ENCODE measurements at regions not wholly inside any gene's neighbourhood (a gene's known extent, or its start where the extent isn't known, plus 50 kb on each side); places are given as distances from the start of the nearest gene placed in this dataset.
"Not testable (repeated sequence)": the region's sequence is repeated elsewhere in the genome, so short reads cannot be mapped to it uniquely, and the experiment has no call there.

- H3K4me1 ChIP-seq (ENCODE audit: control insufficient read depth, insufficient read depth, low read length) = no peaks in the 10 kb centered on the region
- CTCF ChIA-PET = no interaction called here
Measured at GRCh38 chr3:63132461-63133250, 145.5 kb upstream of the SYNPR start.

DNA sequence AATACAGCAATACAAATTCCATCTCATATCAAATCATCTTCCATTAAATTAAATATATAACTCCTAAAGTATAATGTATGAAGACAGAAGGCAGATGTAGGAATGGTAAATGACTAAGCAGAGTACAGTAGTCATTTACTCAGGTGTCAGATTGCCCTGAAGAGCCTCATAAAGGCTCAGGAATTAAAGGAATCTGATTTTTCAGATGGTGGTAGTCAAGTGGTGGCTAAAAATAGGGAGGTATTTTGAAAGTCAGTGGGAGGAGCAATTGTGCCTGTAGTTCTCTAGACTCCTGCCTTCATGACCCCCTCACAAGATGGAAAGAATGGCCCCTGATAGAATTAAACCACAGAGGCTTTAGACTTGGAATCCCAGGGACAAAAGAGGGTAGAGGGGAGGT, 142.7 kb upstream of the SYNPR start:
- intact Hi-C loops (cut with micrococcal nuclease; ENCODE audit: unreplicated experiment) (no loop called here), in situ Hi-C loops (cut with HindIII; ENCODE audit: low pct_unique_long_range_greater_than_20kb, low sequenced_read_pairs) (no loop called here)
- no peaks in the 10 kb centered on the region for H3K4me1 ChIP-seq (ENCODE audit: control insufficient read depth, insufficient read depth, low read length)
- H3K9me3 ChIP-seq (ENCODE audit: control insufficient read depth, insufficient read depth, low read depth, low read length) = no peaks in the 10 kb centered on the region
- no peaks in the 10 kb centered on the region for H3K36me3 ChIP-seq (ENCODE audit: control insufficient read depth, insufficient read depth, low read length)
- H3K4me3 ChIP-seq (ENCODE audit: low read depth in 2 of 2, low read length in 2 of 2) = no peak overlapping the region
- BruUV-seq (replicated peaks) = no TSS peak
- H3K27ac ChIP-seq (ENCODE audit: low read length) = no peak overlapping the region
- CTCF ChIA-PET = no interaction called here
- H3K27me3 ChIP-seq (ENCODE audit: control insufficient read depth, insufficient read depth, low read length) = no peaks in the 10 kb centered on the region
- POLR2A ChIA-PET = no interaction called here
- no peak for TF ChIP-seq SIN3A (IDR thresholded peaks at IDR 0.05; ENCODE audit: borderline replicate concordance, insufficient read depth, low read depth, low read length)
- TF ChIP-seq REST (IDR thresholded peaks at IDR 0.05; ENCODE audit: insufficient read depth in 1 of 2, low read depth in 2 of 2, low read length in 1 of 2) = no peak
- TF ChIP-seq POLR2AphosphoS5 (IDR thresholded peaks at IDR 0.05; ENCODE audit: low read depth, low read length) = no peak
- no peak for TF ChIP-seq TCF7L2 (IDR thresholded peaks at IDR 0.05; ENCODE audit: low read depth, low read length)
- TF ChIP-seq, protein P1, sequence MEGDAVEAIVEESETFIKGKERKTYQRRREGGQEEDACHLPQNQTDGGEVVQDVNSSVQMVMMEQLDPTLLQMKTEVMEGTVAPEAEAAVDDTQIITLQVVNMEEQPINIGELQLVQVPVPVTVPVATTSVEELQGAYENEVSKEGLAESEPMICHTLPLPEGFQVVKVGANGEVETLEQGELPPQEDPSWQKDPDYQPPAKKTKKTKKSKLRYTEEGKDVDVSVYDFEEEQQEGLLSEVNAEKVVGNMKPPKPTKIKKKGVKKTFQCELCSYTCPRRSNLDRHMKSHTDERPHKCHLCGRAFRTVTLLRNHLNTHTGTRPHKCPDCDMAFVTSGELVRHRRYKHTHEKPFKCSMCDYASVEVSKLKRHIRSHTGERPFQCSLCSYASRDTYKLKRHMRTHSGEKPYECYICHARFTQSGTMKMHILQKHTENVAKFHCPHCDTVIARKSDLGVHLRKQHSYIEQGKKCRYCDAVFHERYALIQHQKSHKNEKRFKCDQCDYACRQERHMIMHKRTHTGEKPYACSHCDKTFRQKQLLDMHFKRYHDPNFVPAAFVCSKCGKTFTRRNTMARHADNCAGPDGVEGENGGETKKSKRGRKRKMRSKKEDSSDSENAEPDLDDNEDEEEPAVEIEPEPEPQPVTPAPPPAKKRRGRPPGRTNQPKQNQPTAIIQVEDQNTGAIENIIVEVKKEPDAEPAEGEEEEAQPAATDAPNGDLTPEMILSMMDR (IDR thresholded peaks at IDR 0.05) = no peak
- DNase-seq (ENCODE audit: low read depth, low spot score) (no peak), ATAC-seq (no peak)

More at GRCh38 chr3:63132461-63133250, 145.5 kb upstream of the SYNPR start:
- intact Hi-C loops (cut with micrococcal nuclease; ENCODE audit: unreplicated experiment) (no loop called here), in situ Hi-C loops (cut with HindIII; ENCODE audit: low pct_unique_long_range_greater_than_20kb, low sequenced_read_pairs) (no loop called here)
- TF ChIP-seq POLR2AphosphoS5 (IDR thresholded peaks at IDR 0.05; ENCODE audit: low read depth, low read length) = no peak
- TF ChIP-seq, protein P1 (IDR thresholded peaks at IDR 0.05) = no peak
- no peak for TF ChIP-seq REST (IDR thresholded peaks at IDR 0.05; ENCODE audit: insufficient read depth in 1 of 2, low read depth in 2 of 2, low read length in 1 of 2)
- no peak for TF ChIP-seq TCF7L2 (IDR thresholded peaks at IDR 0.05; ENCODE audit: low read depth, low read length)
- TF ChIP-seq SIN3A (IDR thresholded peaks at IDR 0.05; ENCODE audit: borderline replicate concordance, insufficient read depth, low read depth, low read length) = no peak
- Histone ChIP-seq H3K27me3 (ENCODE audit: control insufficient read depth, insufficient read depth, low read length) (no peaks in the 10 kb centered on the region), H3K9me3 (ENCODE audit: control insufficient read depth, insufficient read depth, low read depth, low read length) (no peaks in the 10 kb centered on the region), H3K4me3 (ENCODE audit: low read depth in 2 of 2, low read length in 2 of 2) (no peak overlapping the region), H3K36me3 (ENCODE audit: control insufficient read depth, insufficient read depth, low read length) (no peaks in the 10 kb centered on the region), H3K27ac (ENCODE audit: low read length) (no peak overlapping the region)
- DNase-seq (ENCODE audit: low read depth, low spot score) (no peak), ATAC-seq (no peak)
- no TSS peak for BruUV-seq (replicated peaks)
- POLR2A ChIA-PET = no interaction called here

DNA sequence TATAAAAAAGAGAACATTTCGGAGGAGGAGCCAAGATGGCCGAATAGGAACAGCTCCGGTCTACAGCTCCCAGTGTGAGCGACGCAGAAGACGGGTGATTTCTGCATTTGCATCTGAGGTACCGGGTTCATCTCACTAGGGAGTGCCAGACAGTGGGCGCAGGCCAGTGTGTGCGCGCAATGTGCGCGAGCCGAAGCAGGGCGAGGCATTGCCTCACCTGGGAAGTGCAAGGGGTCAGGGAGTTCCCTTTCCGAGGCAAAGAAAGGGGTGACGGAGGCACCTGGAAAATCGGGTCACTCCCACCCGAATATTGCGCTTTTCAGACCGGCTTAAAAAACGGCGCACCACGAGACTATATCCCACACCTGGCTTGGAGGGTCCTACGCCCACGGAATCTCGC, 141.9 kb upstream of the SYNPR start:
- H3K9me3 ChIP-seq (ENCODE audit: control insufficient read depth, insufficient read depth, low read depth, low read length); POLR2A ChIA-PET; DNase-seq (ENCODE audit: low read depth, low spot score): not testable (repeated sequence)

More for the DNA sequence above, 141.9 kb upstream of the SYNPR start:
- H3K27me3 ChIP-seq (ENCODE audit: control insufficient read depth, insufficient read depth, low read length); ATAC-seq; BruUV-seq (replicated peaks); in situ Hi-C loops (cut with HindIII; ENCODE audit: low pct_unique_long_range_greater_than_20kb, low sequenced_read_pairs); intact Hi-C loops (cut with micrococcal nuclease; ENCODE audit: unreplicated experiment); H3K27ac ChIP-seq (ENCODE audit: low read length); H3K36me3 ChIP-seq (ENCODE audit: control insufficient read depth, insufficient read depth, low read length); H3K4me1 ChIP-seq (ENCODE audit: control insufficient read depth, insufficient read depth, low read length); H3K4me3 ChIP-seq (ENCODE audit: low read depth in 2 of 2, low read length in 2 of 2); CTCF ChIA-PET: not testable (repeated sequence)

Measured in Panc1 (cell line).